Keratinocyte (primary cell): ENCODE measurements at regions not wholly inside any gene's neighbourhood (a gene's known extent, or its start where the extent isn't known, plus 50 kb on each side); places are given as distances from the start of the nearest gene placed in this dataset.

Experiments
- DNase-seq: peaks from one replicate; pipeline ENCODE4 v3.0.0-alpha.2; 2011; ENCODE audit warnings: low read depth, missing footprints, low spot score
- FAIRE-seq: peaks from 2 replicates; lab custom pipeline; 2011; peaks lifted over from hg19 to GRCh38; lab: Jason Lieb, UNC
- H2AFZ ChIP-seq: 2 replicates; pipeline ENCODE4 v1.6.0; 2012; ENCODE audit warnings: low read length, control low read depth, inconsistent platforms; ENCODE audit not compliant: control insufficient read depth
- H3K27ac ChIP-seq: 2 replicates; pipeline ENCODE4 v1.5.1; 2011; ENCODE audit warnings: low read length; ENCODE audit not compliant: control insufficient read depth, insufficient read depth
- H3K27me3 ChIP-seq: 3 replicates; pipeline ENCODE4 v1.6.0; 2011; ENCODE audit warnings: low read length; ENCODE audit not compliant: control insufficient read depth, insufficient read depth; ENCODE audit errors: extremely low read depth
- H3K36me3 ChIP-seq, 2 experiments: 2 replicates in 1 of 2; 3 replicates in 1 of 2; pipeline ENCODE4 v1.5.1; 2011; ENCODE audit warnings: low read length in 2 of 2, mild to moderate bottlenecking in 1 of 2; ENCODE audit not compliant: control insufficient read depth in 2 of 2, insufficient read depth in 2 of 2; ENCODE audit errors: extremely low read depth in 1 of 2
- H3K4me1 ChIP-seq: 3 replicates; pipeline ENCODE4 v1.5.1; 2011; ENCODE audit warnings: low read length; ENCODE audit not compliant: control insufficient read depth, insufficient read depth; ENCODE audit errors: extremely low read depth
- H3K4me2 ChIP-seq: 3 replicates; pipeline ENCODE4 v1.6.0; 2011; ENCODE audit warnings: low read depth, low read length; ENCODE audit not compliant: control insufficient read depth, insufficient read depth; ENCODE audit errors: extremely low read depth
- H3K4me3 ChIP-seq, 3 experiments: fragments of 200-600 bp in 1 of 3; sonication (generic) in 1 of 3; 2 replicates in 2 of 3; 3 replicates in 1 of 3; pipeline ENCODE4 v1.5.1; 2011 to 2016; ENCODE audit warnings: low read length in 3 of 3, mild to moderate bottlenecking in 3 of 3, control low read depth in 2 of 3, inconsistent platforms in 1 of 3, low read depth in 1 of 3, mixed read lengths in 1 of 3, mixed run types in 1 of 3, moderate library complexity in 1 of 3; ENCODE audit not compliant: control insufficient read depth in 2 of 3, insufficient read depth in 2 of 3; ENCODE audit errors: extremely low read depth in 1 of 3
- H3K79me2 ChIP-seq: 2 replicates; pipeline ENCODE4 v1.6.0; 2012; ENCODE audit warnings: low read length; ENCODE audit not compliant: control insufficient read depth, insufficient read depth
- H3K9ac ChIP-seq: 3 replicates; pipeline ENCODE4 v1.6.0; 2011; ENCODE audit warnings: low read length; ENCODE audit not compliant: control insufficient read depth, insufficient read depth; ENCODE audit errors: extremely low read depth
- H3K9me1 ChIP-seq: 3 replicates; pipeline ENCODE4 v1.6.0; 2011; ENCODE audit warnings: low read length; ENCODE audit not compliant: control insufficient read depth, insufficient read depth; ENCODE audit errors: extremely low read depth
- H3K9me3 ChIP-seq: 2 replicates; pipeline ENCODE4 v1.5.1; 2012; ENCODE audit warnings: low read depth, low read length; ENCODE audit not compliant: control insufficient read depth
- H4K20me1 ChIP-seq: 3 replicates; pipeline ENCODE4 v1.6.0; 2011; ENCODE audit warnings: low read length; ENCODE audit not compliant: control insufficient read depth, insufficient read depth; ENCODE audit errors: extremely low read depth
- EZH2 ChIP-seq: IDR thresholded peaks from one replicate; pipeline ENCODE4 v1.6.1; 2012; ENCODE audit warnings: inconsistent platforms, mild to moderate bottlenecking, low read length, moderate library complexity
- dilution Hi-C: fragments of 300-500 bp; cut with MboI; formaldehyde crosslinking; loops from one replicate; pipeline ENCODE4 v1.7.0; 2020; ENCODE audit warnings: low sequenced_read_pairs; ENCODE audit not compliant: extremely low pct_ligation_motif_present
- TF ChIP-seq, protein P1 (sequence below), 3 experiments: IDR thresholded peaks in 1 of 3; conservative IDR thresholded peaks in 1 of 3; optimal IDR thresholded peaks in 1 of 3; 2 replicates in 2 of 3; 3 replicates in 1 of 3; pipeline versions ENCODE3 to v1.5.1; 2011; ENCODE audit warnings: low read length in 3 of 3, mild to moderate bottlenecking in 3 of 3, moderate library complexity in 2 of 3, control low read depth in 1 of 3, inconsistent platforms in 1 of 3; ENCODE audit not compliant: insufficient read depth in 2 of 3; ENCODE audit errors: extremely low read depth in 1 of 3

DNA sequence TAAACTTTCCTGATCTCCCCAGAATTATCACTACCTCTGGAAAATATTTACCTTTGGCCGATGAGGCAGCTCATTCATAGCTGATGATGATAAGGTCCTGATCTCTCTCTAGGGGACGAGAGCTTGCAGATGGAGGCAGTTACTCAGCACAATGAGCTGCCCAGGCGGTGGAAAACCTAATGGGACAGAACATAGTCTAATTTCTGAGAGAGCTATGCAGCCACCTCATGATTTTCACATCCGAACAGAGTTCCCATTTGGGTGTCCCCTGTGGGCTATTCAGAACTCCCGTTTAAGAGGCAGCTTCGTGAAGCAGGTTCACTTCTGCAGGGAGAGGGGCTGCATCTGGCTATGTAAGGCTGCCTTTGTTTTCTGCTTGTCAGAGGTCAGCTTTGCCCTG, 724.6 kb upstream of the TMEM132C start:
- Histone ChIP-seq H2AFZ (no peak overlapping the region), H3K4me2 (no peak overlapping the region), H3K9me1 (no peaks in the 10 kb centered on the region), H3K36me3 (no peaks in the 10 kb centered on the region), H3K9me3 (no peaks in the 10 kb centered on the region), H3K79me2 (no peaks in the 10 kb centered on the region), H3K27me3 (no peaks in the 10 kb centered on the region), H3K4me3 (no peak overlapping the region), H4K20me1 (no peaks in the 10 kb centered on the region), H3K4me1 (no peaks in the 10 kb centered on the region), H3K27ac (no peak overlapping the region), H3K9ac (no peak overlapping the region)
- DNase-seq, result no peak
- TF ChIP-seq, protein P1, sequence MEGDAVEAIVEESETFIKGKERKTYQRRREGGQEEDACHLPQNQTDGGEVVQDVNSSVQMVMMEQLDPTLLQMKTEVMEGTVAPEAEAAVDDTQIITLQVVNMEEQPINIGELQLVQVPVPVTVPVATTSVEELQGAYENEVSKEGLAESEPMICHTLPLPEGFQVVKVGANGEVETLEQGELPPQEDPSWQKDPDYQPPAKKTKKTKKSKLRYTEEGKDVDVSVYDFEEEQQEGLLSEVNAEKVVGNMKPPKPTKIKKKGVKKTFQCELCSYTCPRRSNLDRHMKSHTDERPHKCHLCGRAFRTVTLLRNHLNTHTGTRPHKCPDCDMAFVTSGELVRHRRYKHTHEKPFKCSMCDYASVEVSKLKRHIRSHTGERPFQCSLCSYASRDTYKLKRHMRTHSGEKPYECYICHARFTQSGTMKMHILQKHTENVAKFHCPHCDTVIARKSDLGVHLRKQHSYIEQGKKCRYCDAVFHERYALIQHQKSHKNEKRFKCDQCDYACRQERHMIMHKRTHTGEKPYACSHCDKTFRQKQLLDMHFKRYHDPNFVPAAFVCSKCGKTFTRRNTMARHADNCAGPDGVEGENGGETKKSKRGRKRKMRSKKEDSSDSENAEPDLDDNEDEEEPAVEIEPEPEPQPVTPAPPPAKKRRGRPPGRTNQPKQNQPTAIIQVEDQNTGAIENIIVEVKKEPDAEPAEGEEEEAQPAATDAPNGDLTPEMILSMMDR (optimal IDR thresholded peaks at IDR 0.05 in 1 of 3, IDR thresholded peaks at IDR 0.05 in 1 of 3, conservative IDR thresholded peaks at IDR 0.05 in 1 of 3; ENCODE audit: extremely low read depth in 1 of 3, insufficient read depth in 2 of 3, low read length in 3 of 3), result no peak
- TF ChIP-seq EZH2, result no peak
- dilution Hi-C loops, result no loop called here
- no peak for FAIRE-seq

DNA sequence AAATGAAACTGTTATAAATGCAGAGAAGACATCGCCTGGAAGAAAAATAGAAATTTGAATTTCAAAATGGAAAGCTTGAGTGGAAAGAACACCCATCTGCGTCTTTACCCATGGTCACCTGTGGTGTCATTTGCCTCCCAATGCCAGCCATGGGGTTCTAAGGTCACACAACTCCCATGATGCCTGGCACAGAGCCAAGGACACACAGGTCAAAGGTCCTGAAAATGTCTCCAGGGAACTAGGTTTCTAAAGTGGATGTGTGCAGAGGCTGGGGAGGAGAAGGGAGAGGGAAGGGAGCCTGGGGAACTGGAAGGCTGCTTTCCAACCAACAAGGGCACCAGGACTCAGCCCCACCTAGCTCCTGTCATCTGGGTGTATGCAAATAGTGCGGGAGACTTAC, 724.0 kb upstream of the TMEM132C start:
- Histone ChIP-seq H3K79me2 (no peaks in the 10 kb centered on the region), H3K9me3 (no peaks in the 10 kb centered on the region), H3K36me3 (no peaks in the 10 kb centered on the region), H3K27me3 (no peaks in the 10 kb centered on the region), H3K4me3 (no peak overlapping the region), H4K20me1 (no peaks in the 10 kb centered on the region), H3K27ac (no peak overlapping the region), H3K9ac (no peak overlapping the region), H3K4me1 (no peaks in the 10 kb centered on the region), H3K4me2 (no peak overlapping the region), H3K9me1 (no peaks in the 10 kb centered on the region), H2AFZ (no peak overlapping the region)
- no peak for FAIRE-seq
- no peak for DNase-seq
- dilution Hi-C loops, result no loop called here
- TF ChIP-seq EZH2, result no peak
- TF ChIP-seq, protein P1 (optimal IDR thresholded peaks at IDR 0.05 in 1 of 3, IDR thresholded peaks at IDR 0.05 in 1 of 3, conservative IDR thresholded peaks at IDR 0.05 in 1 of 3; ENCODE audit: extremely low read depth in 1 of 3, insufficient read depth in 2 of 3, low read length in 3 of 3), result no peak
